Neural cell (in vitro differentiated cells): ENCODE measurements at regions not wholly inside any gene's neighbourhood (a gene's known extent, or its start where the extent isn't known, plus 50 kb on each side); places are given as distances from the start of the nearest gene placed in this dataset.

Experiments
- H2AFZ ChIP-seq: fragments of 200-600, 300-800 bp; sonication (generic), shearing (Covaris generic); 2 replicates; pipeline ENCODE4 v1.6.0; 2014; ENCODE audit warnings: low read depth, mild to moderate bottlenecking, antibody characterized with exemption, low read length, moderate library complexity
- H3F3A ChIP-seq: fragments of 200-600 bp; shearing (Covaris generic); 2 replicates; pipeline ENCODE4 v1.6.1; 2016; ENCODE audit warnings: mild to moderate bottlenecking, moderate library complexity, mixed read lengths, antibody characterized with exemption, low read length; ENCODE audit not compliant: insufficient read depth, poor library complexity, severe bottlenecking
- H3K27ac ChIP-seq: fragments of 200-600, 300-800 bp; sonication (generic), shearing (Covaris generic); 2 replicates; pipeline ENCODE4 v1.5.1; 2014; ENCODE audit warnings: mild to moderate bottlenecking, low read length, moderate library complexity
- H3K27me3 ChIP-seq: fragments of 300-800, 200-600 bp; sonication (generic), shearing (Covaris generic); 2 replicates; pipeline ENCODE4 v1.6.0; 2014; ENCODE audit warnings: mild to moderate bottlenecking, low read depth, low read length, moderate library complexity; ENCODE audit not compliant: insufficient read depth
- H3K36me3 ChIP-seq: fragments of 300-800, 200-600 bp; sonication (generic), shearing (Covaris generic); 2 replicates; pipeline ENCODE4 v1.5.1; 2014; ENCODE audit warnings: mild to moderate bottlenecking, antibody characterized with exemption, low read length, moderate library complexity; ENCODE audit not compliant: insufficient read depth
- H3K4me2 ChIP-seq: fragments of 300-800, 200-600 bp; sonication (generic), shearing (Covaris generic); 2 replicates; pipeline ENCODE4 v1.6.0; 2014; ENCODE audit warnings: mild to moderate bottlenecking, low read length
- H3K4me3 ChIP-seq: fragments of 300-800, 200-600 bp; sonication (generic), shearing (Covaris generic); 2 replicates; pipeline ENCODE4 v1.5.1; 2014; ENCODE audit warnings: mild to moderate bottlenecking, low read length, moderate library complexity
- H3K79me2 ChIP-seq: fragments of 200-600 bp; shearing (Covaris generic); replicated peaks from 2 replicates; pipeline ENCODE4 v1.6.0; 2014; ENCODE audit warnings: mild to moderate bottlenecking, low read length, moderate library complexity; ENCODE audit not compliant: insufficient read depth
- H3K9ac ChIP-seq: fragments of 300-800, 200-600 bp; sonication (generic), shearing (Covaris generic); 2 replicates; pipeline ENCODE4 v1.6.1; 2016; ENCODE audit warnings: mild to moderate bottlenecking, low read length, mixed read lengths
- H3K9me2 ChIP-seq: fragments of 200-600 bp; shearing (Covaris generic); 2 replicates; pipeline ENCODE4 v1.6.1; 2016; ENCODE audit warnings: mild to moderate bottlenecking, low read length, mixed read lengths; ENCODE audit not compliant: insufficient read depth
- H3K9me3 ChIP-seq: fragments of 200-600, 300-800 bp; sonication (generic), shearing (Covaris generic); 2 replicates; pipeline ENCODE4 v1.6.1; 2016; ENCODE audit warnings: mild to moderate bottlenecking, mixed run types, low read length, moderate library complexity, mixed read lengths
- H4K20me1 ChIP-seq: fragments of 200-600 bp; shearing (Covaris generic); 2 replicates; pipeline ENCODE4 v1.6.1; 2016; ENCODE audit warnings: mild to moderate bottlenecking, mixed run types; ENCODE audit not compliant: insufficient read depth
- EP300 ChIP-seq: fragments of 450-650 bp; conservative IDR thresholded peaks from 2 replicates; pipeline ENCODE4 v1.6.1; 2014; ENCODE audit warnings: antibody characterized with exemption, mild to moderate bottlenecking, moderate library complexity; ENCODE audit not compliant: poor library complexity, severe bottlenecking
- EZH2 ChIP-seq: fragments of 200-600, 300-800 bp; shearing (Covaris generic), sonication (generic); IDR thresholded peaks from 2 replicates; pipeline ENCODE4 v1.6.1; 2014; ENCODE audit warnings: antibody characterized with exemption, low read length, borderline replicate concordance, mild to moderate bottlenecking; ENCODE audit not compliant: insufficient read depth, poor library complexity, severe bottlenecking
- MXI1 ChIP-seq: fragments of 450-650 bp; conservative IDR thresholded peaks from 2 replicates; pipeline ENCODE4 v1.6.1; 2014; ENCODE audit warnings: antibody characterized with exemption, mild to moderate bottlenecking; ENCODE audit not compliant: poor library complexity, severe bottlenecking
- POLR2AphosphoS5 ChIP-seq: IDR thresholded peaks from 2 replicates; pipeline ENCODE4 v1.6.1; 2012
- RAD21 ChIP-seq: fragments of 450-650 bp; conservative IDR thresholded peaks from 2 replicates; pipeline ENCODE4 v1.6.1; 2014; ENCODE audit warnings: antibody characterized with exemption, mild to moderate bottlenecking, moderate library complexity
- SMC3 ChIP-seq: fragments of 450-650 bp; conservative IDR thresholded peaks from 2 replicates; pipeline ENCODE4 v1.6.1; 2014; ENCODE audit warnings: antibody characterized with exemption, mild to moderate bottlenecking, moderate library complexity; ENCODE audit not compliant: poor library complexity
- TAF1 ChIP-seq: IDR thresholded peaks from 2 replicates; pipeline ENCODE4 v1.6.1; 2012; ENCODE audit warnings: low read depth
- TF ChIP-seq, protein P1 (sequence below): fragments of 450-650 bp; IDR thresholded peaks from 2 replicates; pipeline ENCODE4 v1.5.1; 2014; ENCODE audit warnings: antibody characterized with exemption, mild to moderate bottlenecking, moderate library complexity; ENCODE audit not compliant: poor library complexity, severe bottlenecking
- TF ChIP-seq, protein P2 (sequence below): IDR thresholded peaks from 2 replicates; pipeline ENCODE4 v1.6.1; 2012; ENCODE audit warnings: borderline replicate concordance

DNA sequence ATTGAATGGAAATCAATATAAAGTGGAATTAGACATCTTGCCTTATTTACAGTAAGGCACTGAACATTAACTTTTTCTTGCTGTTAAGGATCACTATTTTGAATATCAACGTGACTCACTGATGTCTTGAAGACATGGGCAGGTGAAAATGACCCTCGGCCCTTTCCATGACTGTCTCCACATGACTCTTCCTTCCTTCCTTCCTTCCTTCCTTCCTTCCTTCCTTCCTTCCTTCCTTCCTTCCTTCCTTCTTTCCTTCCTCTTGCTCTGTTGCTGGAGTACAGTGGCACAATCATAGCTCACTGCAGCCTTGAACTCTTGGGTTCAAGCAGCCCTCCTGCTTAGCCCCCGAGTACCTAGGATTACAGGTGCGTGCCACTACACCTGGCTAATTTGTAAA is 52.2 kb upstream of the TOX2 start:
- Histone ChIP-seq H3K79me2 (no peaks in the 10 kb centered on the region), H3K36me3 (no peaks in the 10 kb centered on the region), H3K9ac (no peak overlapping the region), H3K27ac (no peak overlapping the region), H3K4me2 (no peak overlapping the region), H3K4me3 (no peak overlapping the region), H2AFZ (no peak overlapping the region), H3F3A (no peaks in the 10 kb centered on the region), H4K20me1 (no peaks in the 10 kb centered on the region), H3K9me2 (no peaks in the 10 kb centered on the region), H3K9me3 (no peaks in the 10 kb centered on the region), H3K27me3 (no peaks in the 10 kb centered on the region)
- no peak for TF ChIP-seq POLR2AphosphoS5
- no peak for TF ChIP-seq MXI1
- TF ChIP-seq EZH2, result no peak
- no peak for TF ChIP-seq TAF1
- no peak for TF ChIP-seq EP300
- TF ChIP-seq SMC3, result no peak
- TF ChIP-seq, protein P1, sequence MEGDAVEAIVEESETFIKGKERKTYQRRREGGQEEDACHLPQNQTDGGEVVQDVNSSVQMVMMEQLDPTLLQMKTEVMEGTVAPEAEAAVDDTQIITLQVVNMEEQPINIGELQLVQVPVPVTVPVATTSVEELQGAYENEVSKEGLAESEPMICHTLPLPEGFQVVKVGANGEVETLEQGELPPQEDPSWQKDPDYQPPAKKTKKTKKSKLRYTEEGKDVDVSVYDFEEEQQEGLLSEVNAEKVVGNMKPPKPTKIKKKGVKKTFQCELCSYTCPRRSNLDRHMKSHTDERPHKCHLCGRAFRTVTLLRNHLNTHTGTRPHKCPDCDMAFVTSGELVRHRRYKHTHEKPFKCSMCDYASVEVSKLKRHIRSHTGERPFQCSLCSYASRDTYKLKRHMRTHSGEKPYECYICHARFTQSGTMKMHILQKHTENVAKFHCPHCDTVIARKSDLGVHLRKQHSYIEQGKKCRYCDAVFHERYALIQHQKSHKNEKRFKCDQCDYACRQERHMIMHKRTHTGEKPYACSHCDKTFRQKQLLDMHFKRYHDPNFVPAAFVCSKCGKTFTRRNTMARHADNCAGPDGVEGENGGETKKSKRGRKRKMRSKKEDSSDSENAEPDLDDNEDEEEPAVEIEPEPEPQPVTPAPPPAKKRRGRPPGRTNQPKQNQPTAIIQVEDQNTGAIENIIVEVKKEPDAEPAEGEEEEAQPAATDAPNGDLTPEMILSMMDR, result no peak
- TF ChIP-seq RAD21, result no peak
- TF ChIP-seq, protein P2, sequence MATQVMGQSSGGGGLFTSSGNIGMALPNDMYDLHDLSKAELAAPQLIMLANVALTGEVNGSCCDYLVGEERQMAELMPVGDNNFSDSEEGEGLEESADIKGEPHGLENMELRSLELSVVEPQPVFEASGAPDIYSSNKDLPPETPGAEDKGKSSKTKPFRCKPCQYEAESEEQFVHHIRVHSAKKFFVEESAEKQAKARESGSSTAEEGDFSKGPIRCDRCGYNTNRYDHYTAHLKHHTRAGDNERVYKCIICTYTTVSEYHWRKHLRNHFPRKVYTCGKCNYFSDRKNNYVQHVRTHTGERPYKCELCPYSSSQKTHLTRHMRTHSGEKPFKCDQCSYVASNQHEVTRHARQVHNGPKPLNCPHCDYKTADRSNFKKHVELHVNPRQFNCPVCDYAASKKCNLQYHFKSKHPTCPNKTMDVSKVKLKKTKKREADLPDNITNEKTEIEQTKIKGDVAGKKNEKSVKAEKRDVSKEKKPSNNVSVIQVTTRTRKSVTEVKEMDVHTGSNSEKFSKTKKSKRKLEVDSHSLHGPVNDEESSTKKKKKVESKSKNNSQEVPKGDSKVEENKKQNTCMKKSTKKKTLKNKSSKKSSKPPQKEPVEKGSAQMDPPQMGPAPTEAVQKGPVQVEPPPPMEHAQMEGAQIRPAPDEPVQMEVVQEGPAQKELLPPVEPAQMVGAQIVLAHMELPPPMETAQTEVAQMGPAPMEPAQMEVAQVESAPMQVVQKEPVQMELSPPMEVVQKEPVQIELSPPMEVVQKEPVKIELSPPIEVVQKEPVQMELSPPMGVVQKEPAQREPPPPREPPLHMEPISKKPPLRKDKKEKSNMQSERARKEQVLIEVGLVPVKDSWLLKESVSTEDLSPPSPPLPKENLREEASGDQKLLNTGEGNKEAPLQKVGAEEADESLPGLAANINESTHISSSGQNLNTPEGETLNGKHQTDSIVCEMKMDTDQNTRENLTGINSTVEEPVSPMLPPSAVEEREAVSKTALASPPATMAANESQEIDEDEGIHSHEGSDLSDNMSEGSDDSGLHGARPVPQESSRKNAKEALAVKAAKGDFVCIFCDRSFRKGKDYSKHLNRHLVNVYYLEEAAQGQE, result no peak

DNA sequence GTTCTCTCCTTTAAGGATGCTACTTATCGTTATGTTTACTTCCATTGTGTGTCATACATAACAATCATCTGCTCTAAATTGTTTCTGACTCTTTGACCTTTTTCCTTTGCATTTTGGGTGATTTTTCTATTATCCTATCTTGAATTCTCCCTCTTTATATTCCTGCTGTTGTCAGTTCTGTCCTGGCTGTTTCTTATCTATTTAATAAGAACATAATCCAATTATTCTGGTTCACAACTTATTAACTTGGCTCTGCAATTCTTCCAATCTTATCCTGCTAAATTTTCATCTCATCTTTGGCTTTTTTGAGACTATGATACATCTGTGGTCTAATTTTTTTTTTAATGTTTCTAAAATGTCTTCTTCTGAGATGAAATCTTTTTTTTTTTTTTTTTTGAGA is 54.7 kb upstream of the TOX2 start:
- H3K27me3 ChIP-seq, result no peaks in the 10 kb centered on the region
- no peaks in the 10 kb centered on the region for H3K9me3 ChIP-seq
- no peak overlapping the region for H2AFZ ChIP-seq
- no peaks in the 10 kb centered on the region for H3K79me2 ChIP-seq
- H4K20me1 ChIP-seq, result no peaks in the 10 kb centered on the region
- no peak overlapping the region for H3K4me2 ChIP-seq
- no peaks in the 10 kb centered on the region for H3F3A ChIP-seq
- no peaks in the 10 kb centered on the region for H3K9me2 ChIP-seq
- no peak overlapping the region for H3K4me3 ChIP-seq
- no peaks in the 10 kb centered on the region for H3K36me3 ChIP-seq
- no peak overlapping the region for H3K27ac ChIP-seq
- TF ChIP-seq SMC3, result no peak
- TF ChIP-seq MXI1, result no peak
- TF ChIP-seq, protein P1, result no peak
- TF ChIP-seq, protein P2, result no peak
- no peak for TF ChIP-seq EZH2
- no peak for TF ChIP-seq TAF1
- TF ChIP-seq POLR2AphosphoS5, result no peak
- no peak for TF ChIP-seq EP300
- TF ChIP-seq RAD21, result no peak
- H3K9ac ChIP-seq, result no peak overlapping the region
